GM19463 (cell line): ENCODE measurements at regions not wholly inside any gene's neighbourhood (a gene's known extent, or its start where the extent isn't known, plus 50 kb on each side); places are given as distances from the start of the nearest gene placed in this dataset.
A peak's percentile ranks its signal among the peaks of the same experiment; 100 is the strongest.

Experiments
- ATAC-seq: cut with Tn5 transposase; IDR thresholded peaks from one replicate; pipeline ENCODE4 v1.9.1; 2021; ENCODE audit warnings: mild to moderate bottlenecking, moderate library complexity; ENCODE audit not compliant: unreplicated experiment

DNA sequence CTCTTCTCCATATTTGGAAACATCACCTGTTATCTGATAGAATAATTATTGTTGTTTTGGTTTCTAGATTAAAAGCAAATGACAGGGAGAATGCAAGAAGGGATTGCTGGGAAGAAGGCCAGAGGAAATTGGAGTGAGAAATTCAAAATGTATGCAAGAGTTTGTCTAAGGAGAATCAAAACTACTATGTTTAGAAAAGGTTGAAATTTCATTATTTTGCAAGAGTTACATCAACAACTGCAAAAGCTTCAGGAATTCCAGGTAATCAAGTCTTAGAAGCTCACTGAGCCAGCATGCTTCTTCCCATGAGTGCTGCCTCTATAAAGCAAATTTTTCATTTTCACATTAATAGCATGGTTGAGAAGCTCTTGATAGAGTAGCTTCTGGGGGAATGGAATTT lies 177.2 kb upstream of the GBE1 start:
- ATAC-seq: no peak

DNA sequence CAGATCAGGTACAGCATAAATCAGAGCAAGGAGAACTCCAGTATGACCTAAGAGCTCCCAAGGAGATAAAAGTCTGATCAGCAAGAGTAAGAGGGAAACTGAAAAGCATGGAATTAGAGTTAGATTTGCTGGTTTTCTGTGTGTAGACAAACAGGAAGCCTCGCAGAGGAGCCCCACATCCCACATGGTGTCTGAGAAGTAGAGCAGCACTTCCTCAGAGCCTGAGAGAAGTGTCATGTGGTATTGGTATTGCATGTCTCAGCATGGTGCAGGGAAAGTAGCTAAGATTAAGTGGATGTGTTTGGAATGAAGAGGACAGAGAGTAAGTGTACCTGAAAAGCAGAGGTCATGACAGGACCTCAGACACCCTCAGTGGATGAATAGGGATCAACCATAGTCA lies 175.4 kb upstream of the GBE1 start:
- no peak for ATAC-seq

DNA sequence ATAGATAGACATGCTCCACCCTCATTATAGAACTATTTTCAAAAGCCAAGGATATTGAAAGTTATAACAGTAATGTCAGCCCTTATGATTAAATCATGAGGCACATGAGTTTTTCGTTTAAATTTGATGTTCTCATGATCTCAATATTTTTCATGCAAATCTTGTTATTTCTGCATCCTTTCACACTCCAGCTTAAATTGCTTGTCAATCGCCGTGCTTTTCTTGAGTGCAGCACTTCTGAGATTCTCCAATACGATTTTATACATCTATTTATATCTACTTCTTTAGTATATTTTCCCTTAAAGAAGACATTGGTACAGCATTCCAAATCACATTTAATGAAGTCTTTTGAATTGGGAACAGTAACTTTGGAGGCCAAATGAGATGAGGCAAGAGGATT lies 171.2 kb upstream of the GBE1 start:
- no peak for ATAC-seq

DNA sequence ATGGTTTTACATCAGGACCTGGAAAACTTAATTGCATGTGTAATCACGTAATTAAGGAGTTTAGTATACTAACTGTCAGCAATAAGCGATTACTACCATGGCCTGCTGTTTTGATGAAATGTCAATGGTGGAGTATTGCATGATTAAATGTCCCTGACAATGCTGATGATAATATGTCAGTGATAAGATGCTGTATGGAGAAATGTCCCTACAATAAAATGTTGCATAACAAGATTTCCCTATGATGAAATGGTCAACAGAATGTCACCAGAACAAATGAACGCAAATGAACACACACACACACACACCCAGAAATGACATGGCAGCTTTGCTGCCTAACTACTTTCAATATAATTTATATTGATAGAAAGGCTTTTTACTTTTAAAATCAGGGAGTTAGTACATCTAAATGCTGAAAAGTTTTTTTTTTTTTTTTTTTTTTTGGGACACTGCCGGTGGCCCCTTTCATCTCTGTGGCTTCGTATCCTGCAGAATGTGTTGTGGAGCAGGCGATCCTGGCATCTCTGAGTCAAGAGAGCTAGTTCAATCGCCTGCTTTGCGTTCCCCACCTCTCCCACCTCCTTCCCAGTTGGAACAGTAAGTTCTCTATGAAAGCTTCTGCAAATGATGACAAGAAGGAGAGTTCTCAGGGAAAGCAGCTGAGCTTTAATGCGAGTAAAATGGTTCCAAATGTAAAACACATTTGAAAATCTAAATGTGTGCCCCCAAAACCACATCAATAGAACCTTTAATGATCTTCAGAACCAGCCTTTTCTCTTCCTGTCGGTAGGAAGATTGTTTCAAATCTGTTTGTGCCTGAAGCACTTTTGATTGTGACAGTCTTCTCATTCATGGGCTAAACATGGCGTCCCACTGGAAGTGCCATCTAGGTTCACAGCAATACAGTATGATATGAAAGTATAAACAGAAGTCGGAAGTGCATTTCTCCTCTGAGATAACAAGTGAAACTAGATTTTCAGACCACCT lies 170.1 kb upstream of the GBE1 start:
- ATAC-seq: no peak

DNA sequence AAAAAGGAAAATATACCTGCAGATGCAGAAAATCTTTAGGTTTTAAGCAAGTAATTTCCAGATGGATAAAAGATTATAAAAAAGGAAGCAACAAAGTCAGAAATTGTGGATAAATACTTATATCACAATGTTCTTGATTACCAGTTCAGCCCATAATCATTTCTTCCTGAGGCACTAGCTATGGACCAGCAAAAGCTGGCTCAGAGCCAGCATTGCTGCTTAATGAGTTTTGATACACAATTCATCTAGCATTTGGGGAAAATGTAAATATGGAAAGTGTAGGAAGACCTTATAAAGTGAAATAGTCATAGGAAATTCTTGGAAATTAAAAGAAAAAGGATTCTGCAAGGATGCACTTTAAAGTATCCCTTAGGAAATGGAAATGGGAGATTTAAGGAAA lies 168.3 kb upstream of the GBE1 start:
- no peak for ATAC-seq

DNA sequence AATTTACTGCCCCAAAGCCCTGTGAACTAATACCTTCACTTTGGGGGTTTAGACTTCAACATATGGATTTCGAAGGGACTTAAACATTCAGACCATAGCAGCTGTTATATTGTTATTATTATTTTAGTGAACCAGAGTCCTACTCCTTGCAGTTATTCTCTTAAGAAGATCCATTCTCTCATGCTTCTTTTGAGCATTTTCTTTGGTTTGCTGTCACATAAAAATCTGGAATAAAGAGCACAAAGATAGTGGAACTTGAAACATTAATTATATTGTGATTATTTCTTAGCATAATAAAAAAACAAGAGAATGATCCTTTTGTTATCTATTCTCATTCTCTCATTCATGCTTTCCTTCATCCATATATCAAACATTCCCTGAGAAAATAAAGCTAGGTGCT lies 166.4 kb upstream of the GBE1 start:
- no peak for ATAC-seq

DNA sequence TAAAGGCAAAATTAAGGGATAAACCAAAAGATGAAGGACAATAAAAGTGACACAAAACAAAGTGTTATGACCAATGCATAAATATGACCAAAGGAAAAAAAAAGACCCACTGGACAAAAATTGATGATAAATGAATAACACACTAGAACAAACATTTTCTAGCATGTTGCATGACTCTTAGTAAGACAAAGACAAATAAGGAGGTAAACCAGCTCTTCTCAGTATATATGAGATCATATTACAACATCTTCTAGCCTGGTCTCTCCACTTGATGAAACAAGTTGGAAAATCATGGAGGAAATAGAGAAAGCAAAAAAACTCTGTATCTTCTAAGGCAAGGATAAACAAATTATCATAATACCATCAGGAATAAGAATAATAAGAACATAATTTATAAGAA lies 163.9 kb upstream of the GBE1 start:
- no peak for ATAC-seq

DNA sequence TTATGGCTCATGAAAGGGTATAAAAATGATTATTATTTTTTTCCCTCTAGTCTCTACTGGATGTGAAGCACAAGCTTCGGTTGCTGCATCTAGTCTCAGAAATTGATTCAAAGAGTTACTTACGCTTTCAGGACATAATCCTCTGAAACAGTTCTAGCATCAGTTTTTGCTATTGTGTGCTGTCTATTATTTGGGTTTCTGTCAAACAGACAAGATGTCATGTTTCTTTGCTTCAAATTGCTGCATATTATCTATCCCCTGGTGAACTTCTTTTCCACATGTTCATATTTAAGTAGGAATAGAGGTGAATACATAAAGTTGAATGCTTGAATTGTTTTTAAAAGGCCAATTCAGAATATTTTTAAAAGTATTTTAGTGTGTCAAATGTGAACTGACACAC lies 161.6 kb upstream of the GBE1 start:
- no peak for ATAC-seq

DNA sequence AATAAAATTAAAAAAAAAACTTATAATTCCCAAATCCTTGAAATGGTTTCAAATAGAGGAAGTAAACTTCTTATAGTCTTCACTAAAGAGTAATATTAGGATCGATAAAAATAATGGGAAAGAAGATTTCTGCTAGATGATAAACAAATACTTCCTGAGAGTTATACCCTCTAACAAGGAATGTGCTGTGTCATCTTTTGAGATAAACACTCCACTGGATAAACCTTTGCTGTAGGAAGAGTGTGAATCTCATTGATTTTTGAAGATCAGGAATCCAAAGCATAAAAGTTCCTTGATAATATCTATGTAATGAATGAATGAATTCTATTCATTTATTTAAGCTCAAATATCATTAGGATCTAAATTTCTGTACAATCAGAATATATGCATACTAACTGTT lies 161.0 kb upstream of the GBE1 start:
- no peak for ATAC-seq

DNA sequence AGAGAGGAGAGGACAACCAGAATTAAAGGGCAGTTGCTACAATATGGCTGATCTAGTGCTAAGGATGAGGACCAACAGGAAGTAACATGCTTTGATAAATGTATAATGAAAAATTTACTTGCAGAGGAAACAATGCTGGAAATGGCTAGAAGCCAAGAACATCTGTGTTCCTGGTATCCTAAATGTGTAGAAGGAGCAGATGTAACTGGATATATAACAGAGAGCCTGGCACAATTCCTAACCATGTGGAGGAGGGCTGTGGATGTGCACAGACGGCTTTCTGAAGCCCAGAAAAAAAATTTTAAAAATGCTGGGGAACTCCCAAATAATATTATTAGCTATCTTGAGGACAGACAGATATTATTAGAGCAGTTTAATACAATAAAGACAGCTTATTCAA lies 159.4 kb upstream of the GBE1 start:
- no peak for ATAC-seq

DNA sequence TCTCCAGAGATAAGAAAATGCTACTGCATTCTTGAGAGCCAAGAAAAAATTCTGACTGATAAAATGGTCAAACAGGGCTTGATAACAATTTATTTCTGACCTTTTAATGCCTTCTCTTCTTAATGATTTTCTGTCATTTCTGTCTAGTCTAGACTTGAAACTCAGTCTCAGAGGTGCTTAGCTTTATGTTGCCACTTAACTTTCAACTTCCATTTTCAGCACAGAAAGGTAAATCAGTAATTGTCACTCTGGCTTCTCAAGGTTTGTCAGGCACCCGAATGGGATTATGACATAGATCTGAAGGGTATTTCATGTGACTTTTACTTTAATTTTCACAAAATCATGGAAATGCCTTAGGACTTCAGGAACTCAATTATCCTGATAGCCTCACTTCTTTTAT lies 155.4 kb upstream of the GBE1 start:
- ATAC-seq: no peak

DNA sequence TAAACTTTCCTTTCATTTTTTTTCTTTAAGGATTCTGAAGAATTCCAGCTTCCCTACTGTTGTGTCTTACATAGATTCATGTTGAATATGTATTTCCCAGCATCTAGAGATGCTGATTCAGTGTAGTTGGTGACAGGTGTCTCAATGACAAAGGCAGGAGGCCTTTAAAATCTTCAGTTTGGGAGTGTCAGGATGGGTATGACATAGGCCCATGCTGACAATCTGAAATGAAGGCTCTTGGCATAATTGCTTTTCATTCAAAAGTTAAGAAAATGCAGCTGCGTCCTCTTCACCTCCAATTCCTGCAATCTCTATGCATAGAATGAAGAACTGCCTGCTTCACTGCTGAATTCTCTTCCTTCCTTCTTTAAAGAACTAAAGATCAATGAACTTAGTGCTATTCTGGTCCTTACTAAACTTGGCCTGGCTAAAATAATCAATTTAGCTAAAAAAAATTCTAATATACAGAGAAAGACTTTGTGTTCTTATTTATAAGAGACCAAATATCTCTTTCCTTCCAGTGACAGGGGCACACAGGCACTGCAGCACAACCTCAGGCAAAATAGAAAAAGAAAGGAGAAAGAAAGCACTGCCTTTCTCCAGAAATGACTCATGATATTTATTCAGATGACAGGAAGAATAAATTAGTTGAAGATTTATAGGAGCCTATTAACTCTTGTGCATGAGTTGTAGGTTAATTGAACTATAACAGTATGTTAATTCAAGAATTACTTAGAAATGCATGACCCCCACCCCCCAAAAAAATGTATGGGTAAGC lies 152.6 kb upstream of the GBE1 start:
- ATAC-seq: no peak

DNA sequence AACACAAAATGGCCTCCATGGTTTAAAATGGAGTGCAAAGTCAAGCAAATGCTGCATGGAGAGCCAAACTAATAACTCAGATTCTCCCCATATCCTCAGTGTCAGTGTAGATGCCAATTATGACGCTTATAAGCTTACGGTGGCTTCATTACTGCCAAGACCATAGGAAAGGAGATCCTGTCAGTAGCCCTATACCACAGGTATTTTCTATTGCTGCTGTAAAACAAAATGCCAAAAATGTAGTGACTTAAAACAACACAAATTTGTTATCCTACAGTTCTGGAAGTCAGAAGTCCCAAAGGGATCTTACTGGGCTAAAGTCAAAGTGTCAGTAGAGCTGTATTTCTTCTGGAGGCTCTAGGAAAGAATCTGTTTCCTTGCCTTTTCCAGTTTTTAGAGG lies 149.8 kb upstream of the GBE1 start:
- ATAC-seq: no peak

DNA sequence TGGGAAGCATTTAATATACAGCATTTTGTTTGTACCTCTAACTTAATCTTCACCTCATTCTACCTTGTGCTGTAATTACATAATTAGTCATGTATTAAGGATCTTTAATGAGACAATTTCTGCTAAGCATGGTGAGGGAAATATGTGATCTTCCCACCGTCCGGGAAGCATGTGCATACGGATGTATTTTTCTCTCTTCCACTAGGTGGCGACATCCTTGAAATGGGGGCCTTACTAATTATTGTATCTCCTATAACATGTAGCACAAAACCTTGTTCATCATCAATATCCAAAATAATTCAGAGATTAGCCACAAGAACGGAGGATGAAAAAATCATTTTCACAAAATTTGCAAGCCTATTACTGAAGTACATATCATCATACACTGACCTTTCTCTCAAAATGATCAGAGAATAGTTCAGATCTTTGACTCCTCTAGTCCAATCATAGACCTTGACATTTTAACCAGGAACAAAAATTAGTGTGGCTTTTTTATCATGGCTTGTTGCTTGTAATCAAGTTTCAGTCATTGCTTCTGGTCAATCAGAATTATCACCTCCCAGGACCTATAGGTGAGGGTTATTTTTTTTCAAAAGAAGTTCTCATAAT lies 148.9 kb upstream of the GBE1 start:
- peak; percentile 72 for ATAC-seq

DNA sequence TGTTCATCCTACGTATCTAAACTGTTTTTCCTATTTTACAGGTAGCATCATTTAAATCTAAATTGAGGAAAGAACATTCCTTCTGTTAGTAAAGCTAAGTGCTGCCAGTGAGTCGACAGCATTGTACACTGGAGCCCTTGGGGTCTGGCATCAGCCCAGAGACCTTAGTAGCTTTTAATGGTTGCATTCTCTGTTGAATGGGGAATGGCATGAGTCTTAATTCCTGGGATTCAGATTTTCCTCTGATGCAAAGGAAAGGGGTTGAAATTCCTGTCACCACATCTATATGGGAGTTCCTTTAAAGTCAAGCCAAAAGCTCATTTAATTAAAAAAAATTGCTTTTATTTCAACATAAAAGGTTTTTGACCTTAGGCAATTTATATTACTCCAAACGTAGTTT lies 148.4 kb upstream of the GBE1 start:
- no peak for ATAC-seq

DNA sequence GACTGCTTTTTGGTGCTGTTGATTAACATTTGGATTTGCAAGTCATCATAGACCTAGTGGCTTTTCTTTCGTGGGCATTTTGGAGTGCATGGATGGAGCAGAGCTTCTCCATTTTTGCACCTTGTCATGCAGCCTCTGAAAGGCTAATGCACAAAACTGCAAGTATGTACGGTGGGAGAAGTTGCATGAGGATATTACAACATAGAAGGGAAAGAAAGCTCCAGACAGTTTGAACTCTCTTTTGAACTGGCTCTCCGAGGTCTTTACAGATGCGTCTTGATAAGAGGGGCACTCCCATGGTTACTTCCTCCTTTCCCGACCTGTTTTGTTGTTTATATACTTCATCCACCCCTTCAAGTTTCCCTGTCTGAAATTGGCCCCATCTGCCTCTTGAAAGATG lies 147.1 kb upstream of the GBE1 start:
- ATAC-seq: no peak

DNA sequence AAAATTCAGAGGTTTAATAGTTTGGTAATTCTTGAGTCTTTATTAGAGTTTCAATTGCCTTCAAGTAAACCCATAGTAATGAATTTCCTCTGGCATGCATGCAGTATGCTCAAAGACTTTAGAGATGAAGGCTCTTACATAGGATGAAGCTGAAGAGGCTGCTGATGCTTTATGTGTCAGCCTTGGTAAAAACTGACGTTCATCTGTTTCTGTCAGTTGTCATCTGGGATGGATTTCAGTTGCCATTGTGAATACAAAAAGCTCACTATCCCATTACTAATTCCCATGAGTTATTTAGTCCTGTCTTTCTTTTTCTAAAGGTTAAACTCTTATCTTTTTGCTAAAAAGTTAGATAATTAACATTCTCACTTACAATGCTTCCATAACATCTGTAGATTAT lies 136.9 kb upstream of the GBE1 start:
- no peak for ATAC-seq

DNA sequence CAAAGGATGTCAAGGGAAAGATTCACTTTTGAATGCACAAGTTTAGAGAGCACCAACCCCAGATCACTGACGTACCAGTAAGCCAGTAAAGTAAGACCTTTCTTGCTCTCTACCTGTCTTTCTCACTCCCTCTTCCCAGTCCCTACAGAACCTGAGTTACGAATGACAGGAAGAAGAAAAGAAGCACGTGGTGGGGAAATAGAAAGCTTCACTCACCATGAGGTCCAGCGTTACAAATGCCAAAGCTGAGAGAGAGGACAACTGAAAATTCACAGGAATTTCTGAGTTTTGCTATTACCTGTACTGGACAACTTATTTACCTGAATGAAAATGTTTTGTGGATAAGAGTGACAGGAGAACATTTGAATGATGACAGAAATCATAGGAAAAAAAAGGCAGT lies 133.2 kb upstream of the GBE1 start:
- ATAC-seq: no peak

DNA sequence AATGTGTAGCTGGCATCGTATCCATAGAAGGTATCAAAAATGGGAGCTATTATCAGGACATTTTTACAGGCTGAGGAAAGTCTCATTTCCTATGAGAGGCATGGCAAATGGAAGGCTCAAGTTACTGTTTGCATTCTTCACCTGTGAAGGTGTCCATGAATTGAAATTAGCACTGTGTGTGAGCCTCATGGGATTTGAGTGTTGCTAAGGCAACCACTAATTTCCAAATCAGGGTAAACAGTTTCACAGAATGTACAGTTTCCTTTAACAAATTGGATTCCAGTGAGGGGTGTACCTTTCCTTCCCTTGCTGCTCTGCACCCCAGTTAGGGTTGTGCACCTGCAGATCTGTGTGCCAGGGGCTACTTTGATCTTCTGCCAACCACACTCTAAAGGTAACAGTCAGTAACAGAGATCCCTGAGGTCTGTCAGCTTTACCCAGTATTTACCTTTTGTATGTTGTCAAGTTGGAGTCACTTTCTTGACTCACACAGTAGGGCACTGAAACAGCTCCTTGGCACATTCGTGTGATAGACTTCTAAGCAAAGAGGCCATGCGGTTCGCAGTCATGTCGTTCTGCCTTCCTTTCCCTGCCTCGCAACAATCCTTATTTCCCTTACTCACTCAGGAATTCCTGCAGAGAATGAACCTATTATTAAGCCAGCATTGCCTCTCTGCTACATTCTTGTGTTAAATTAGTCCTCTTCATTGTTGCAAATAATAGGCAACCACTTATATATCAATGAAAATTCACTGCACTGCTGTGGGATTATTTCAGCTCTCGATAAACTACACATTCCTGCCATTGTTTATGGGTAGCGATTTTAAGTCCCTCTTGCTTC lies 129.8 kb upstream of the GBE1 start:
- ATAC-seq: no peak

DNA sequence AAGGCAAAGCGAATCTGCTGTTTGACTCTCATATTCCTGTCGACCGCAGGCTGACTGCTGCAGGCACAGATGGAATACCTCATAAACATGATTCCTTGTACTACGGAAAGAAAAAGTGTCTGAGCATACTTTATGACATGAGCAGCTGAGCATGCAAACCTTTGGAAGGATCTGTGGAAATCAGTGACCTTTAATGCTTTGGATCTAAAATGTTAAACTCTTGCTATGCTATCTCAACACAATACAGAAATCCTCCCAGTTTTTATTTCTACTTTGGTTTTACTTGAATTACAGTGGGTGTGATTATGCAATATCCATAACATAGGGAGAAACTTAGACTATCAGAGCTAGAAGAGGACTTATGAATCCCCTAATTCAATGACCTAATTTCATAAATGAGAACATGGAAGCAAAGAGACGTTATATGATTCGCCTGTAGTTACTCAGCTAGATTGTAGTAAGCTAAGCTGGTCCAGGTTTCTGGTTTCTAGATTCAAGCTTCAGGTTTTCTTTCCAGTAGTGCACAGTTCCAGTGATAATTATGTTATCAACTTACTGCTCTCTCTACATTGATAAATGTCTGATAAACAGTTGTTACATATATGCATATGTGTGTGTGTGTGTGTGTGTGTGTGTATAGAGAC lies 127.6 kb upstream of the GBE1 start:
- no peak for ATAC-seq
